Fibroblast of mammary gland (primary cell): ENCODE measurements at regions not wholly inside any gene's neighbourhood (a gene's known extent, or its start where the extent isn't known, plus 50 kb on each side); places are given as distances from the start of the nearest gene placed in this dataset.

Experiments
- DNase-seq: peaks from one replicate; pipeline ENCODE4 v3.0.0-alpha.2; 2010; ENCODE audit warnings: low read depth
- H3K4me3 ChIP-seq: 2 replicates; pipeline ENCODE4 v1.5.1; 2011; ENCODE audit warnings: low read depth, mild to moderate bottlenecking, low read length, moderate library complexity; ENCODE audit not compliant: control insufficient read depth
- CTCF ChIP-seq: conservative IDR thresholded peaks from 2 replicates; pipeline ENCODE4 v1.5.1; 2011; ENCODE audit warnings: low read depth, low read length, inconsistent platforms; ENCODE audit not compliant: control insufficient read depth, insufficient read depth

- no peak for TF ChIP-seq CTCF
- no peak for DNase-seq
- no peak overlapping the region for H3K4me3 ChIP-seq
Measured at GRCh38 chr10:47087667-47088066, 176.4 kb downstream of the PTPN20 start.

GRCh38 chr10:47088656-47089354 lies 177.6 kb downstream of the PTPN20 start:
- no peak overlapping the region for H3K4me3 ChIP-seq
- DNase-seq: no peak
- no peak for TF ChIP-seq CTCF

GRCh38 chr10:47090042-47090441 lies 178.8 kb downstream of the PTPN20 start:
- no peak overlapping the region for H3K4me3 ChIP-seq
- DNase-seq: no peak
- no peak for TF ChIP-seq CTCF

- no peak for TF ChIP-seq CTCF
- H3K4me3 ChIP-seq: no peak overlapping the region
- no peak for DNase-seq
Measured at GRCh38 chr10:47090903-47091302, 179.7 kb downstream of the PTPN20 start.

DNA sequence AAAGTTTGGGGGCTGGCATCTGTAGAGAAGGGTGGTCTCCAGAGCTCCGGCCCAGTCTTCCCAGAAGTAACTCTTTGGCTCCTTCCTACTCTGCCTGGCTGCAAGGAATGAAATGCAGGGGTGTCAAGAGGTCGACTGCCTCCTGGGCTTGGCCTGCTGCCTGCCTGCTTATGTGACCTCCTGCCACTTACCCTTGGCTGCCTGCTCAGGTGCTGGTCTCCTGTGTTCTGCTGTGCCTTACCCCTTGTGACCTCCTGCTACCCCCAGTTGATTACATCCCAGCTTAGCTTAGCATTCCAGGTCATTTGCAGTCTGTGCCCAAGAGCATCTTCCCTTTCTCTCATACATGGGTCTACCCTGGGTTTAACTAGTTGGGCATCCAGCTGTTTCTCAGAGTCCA lies 180.2 kb downstream of the PTPN20 start:
- DNase-seq: no peak
- TF ChIP-seq CTCF: no peak
- H3K4me3 ChIP-seq: no peak overlapping the region

- TF ChIP-seq CTCF: no peak
- H3K4me3 ChIP-seq: no peak overlapping the region
- DNase-seq: no peak
Measured at GRCh38 chr10:47092376-47092775, 181.1 kb downstream of the PTPN20 start.

DNA sequence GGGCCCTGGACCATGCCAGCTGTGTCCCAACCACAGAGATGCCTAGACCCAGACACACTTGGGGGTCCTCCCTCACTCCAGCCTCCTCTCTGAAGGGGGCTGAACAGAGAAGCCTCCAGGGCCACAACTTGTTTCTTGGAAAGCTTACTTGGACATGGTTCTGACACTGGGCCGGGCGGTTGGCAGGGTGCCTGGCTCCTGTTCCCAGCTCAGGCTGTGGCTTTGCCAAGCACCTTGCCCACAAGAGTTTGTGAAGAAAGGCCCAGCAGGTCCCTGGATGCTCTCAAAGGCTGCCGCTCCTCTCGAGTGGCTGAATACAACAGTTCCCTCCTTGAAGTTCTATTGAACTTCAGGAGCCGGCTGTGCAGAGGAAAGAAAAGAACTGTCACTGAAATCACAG lies 181.6 kb downstream of the PTPN20 start:
- TF ChIP-seq CTCF: no peak
- DNase-seq: no peak
- H3K4me3 ChIP-seq: no peak overlapping the region
